Hepatocyte (in vitro differentiated cells): ENCODE measurements at regions not wholly inside any gene's neighbourhood (a gene's known extent, or its start where the extent isn't known, plus 50 kb on each side); places are given as distances from the start of the nearest gene placed in this dataset.

Experiments used
- CTCF ChIP-seq: fragments of 200-600 bp; sonication (generic); IDR thresholded peaks from 2 replicates; pipeline ENCODE4 v1.5.1; 2016; ENCODE audit warnings: antibody characterized with exemption, mild to moderate bottlenecking; ENCODE audit not compliant: poor library complexity
- EZH2phosphoT487 ChIP-seq: fragments of 200-600 bp; sonication (generic); IDR thresholded peaks from one replicate; pipeline ENCODE4 v1.6.1; 2018; ENCODE audit warnings: antibody characterized with exemption, mild to moderate bottlenecking, low read depth, moderate library complexity; ENCODE audit not compliant: unreplicated experiment, severe bottlenecking

- no peak for TF ChIP-seq CTCF
- no peak for TF ChIP-seq EZH2phosphoT487
These were observed 145.6 kb upstream of the THBS1 start for GRCh38 chr15:39435244-39435643.
